ENCODE measurements at regions not wholly inside any gene's neighbourhood (a gene's known extent, or its start where the extent isn't known, plus 50 kb on each side); places are given as distances from the start of the nearest gene placed in this dataset.

GRCh38 chr18:2143636-2144035, 427.7 kb downstream of the METTL4 start:
- in situ Hi-C loops (cut with MboI; ENCODE audit: low pct_unique_long_range_greater_than_20kb, low sequenced_read_pairs, unreplicated experiment), result no loop called here
- DNase-seq (ENCODE audit: low spot score), result no peak
- TF ChIP-seq CTCF (IDR thresholded peaks at IDR 0.05; ENCODE audit: extremely low read depth, insufficient read depth, missing control alignments), result no peak

DNA sequence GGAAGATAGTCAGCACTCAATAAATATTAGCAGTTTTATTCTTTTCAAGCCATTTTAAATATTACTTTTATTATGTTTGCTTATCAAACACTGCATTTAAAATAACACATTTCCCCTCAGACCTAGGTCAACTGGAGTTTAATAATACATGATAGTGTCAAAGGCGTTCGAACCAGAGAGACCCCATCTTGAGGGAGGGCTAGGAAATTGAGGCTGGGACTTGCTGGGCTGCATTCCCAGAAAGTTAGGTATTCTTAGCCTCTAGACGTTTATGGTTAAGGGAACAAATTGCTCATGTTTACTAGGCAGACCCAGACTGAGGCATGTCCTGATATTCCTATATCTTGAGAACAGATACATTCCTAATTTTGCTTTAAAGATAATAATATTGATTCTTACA, 426.5 kb downstream of the METTL4 start:
- no peak for DNase-seq (ENCODE audit: low spot score)
- no peak for TF ChIP-seq CTCF (IDR thresholded peaks at IDR 0.05; ENCODE audit: extremely low read depth, insufficient read depth, missing control alignments)
- in situ Hi-C loops (cut with MboI; ENCODE audit: low pct_unique_long_range_greater_than_20kb, low sequenced_read_pairs, unreplicated experiment), result no loop called here

DNA sequence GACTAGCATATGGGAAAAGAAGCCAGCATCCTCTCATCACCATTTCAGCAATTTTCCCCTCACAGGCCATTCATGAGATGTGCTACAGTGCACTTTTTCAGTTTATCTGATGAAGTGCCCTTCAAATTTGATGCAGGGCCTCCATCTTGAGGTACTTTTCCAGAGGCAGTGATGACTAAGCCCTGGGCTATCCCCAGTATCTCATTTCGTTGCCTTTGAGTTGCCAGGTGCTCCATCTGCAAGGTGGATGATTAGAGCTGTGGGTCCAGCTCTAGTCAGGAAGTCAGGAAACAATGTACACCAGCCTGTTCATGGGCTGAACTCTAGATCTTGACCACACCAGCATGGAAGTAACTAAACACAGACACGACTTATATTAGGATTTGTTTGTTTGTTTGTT, 425.2 kb downstream of the METTL4 start:
- no peak for DNase-seq (ENCODE audit: low spot score)
- in situ Hi-C loops (cut with MboI; ENCODE audit: low pct_unique_long_range_greater_than_20kb, low sequenced_read_pairs, unreplicated experiment), result no loop called here
- no peak for TF ChIP-seq CTCF (IDR thresholded peaks at IDR 0.05; ENCODE audit: extremely low read depth, insufficient read depth, missing control alignments)

DNA sequence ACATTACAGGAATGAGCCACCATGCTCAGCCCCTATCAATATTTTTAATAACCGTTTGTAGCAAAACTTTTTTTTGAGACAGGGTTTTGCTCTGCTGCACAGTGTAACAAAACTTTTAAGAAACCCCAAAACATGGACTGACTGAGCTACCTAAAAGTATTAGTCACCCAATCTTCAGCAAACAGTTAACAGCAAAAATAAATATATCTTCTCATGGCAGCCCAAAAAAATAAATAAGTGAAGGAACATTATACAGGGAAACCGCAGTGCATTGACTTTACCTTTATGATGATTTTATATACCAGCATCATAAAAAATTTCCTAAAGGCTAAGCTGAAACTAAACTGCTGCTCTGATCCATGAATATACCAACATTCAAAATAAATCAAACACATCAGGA, 424.6 kb downstream of the METTL4 start:
- DNase-seq (ENCODE audit: low spot score), result no peak
- in situ Hi-C loops (cut with MboI; ENCODE audit: low pct_unique_long_range_greater_than_20kb, low sequenced_read_pairs, unreplicated experiment), result no loop called here
- no peak for TF ChIP-seq CTCF (IDR thresholded peaks at IDR 0.05; ENCODE audit: extremely low read depth, insufficient read depth, missing control alignments)

- TF ChIP-seq CTCF (IDR thresholded peaks at IDR 0.05; ENCODE audit: extremely low read depth, insufficient read depth, missing control alignments), result no peak
- DNase-seq (ENCODE audit: low spot score), result no peak
- in situ Hi-C loops (cut with MboI; ENCODE audit: low pct_unique_long_range_greater_than_20kb, low sequenced_read_pairs, unreplicated experiment), result no loop called here
These were observed 423.7 kb downstream of the METTL4 start for GRCh38 chr18:2147476-2148230.

DNA sequence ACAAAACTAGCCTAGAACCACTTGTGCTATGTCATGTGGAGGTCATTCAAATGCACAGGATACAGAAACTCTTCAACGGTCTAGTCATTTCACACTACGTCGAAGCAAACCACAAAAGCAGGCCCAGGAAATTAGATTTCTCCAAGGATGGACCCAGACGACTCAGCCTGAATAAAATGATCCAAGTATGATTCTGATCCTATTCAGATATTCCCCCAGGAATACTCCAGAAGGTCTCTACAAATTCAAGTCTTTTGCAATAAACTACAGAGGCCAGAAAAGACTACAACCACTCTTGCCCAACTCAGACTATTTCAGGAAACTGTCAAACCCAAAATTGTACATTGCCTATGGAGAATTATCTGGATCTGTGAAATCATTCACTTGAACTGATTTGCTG, 422.5 kb downstream of the METTL4 start:
- in situ Hi-C loops (cut with MboI; ENCODE audit: low pct_unique_long_range_greater_than_20kb, low sequenced_read_pairs, unreplicated experiment), result no loop called here
- no peak for TF ChIP-seq CTCF (IDR thresholded peaks at IDR 0.05; ENCODE audit: extremely low read depth, insufficient read depth, missing control alignments)
- DNase-seq (ENCODE audit: low spot score), result no peak

Measured in GM13977 (cell line).